Hematopoietic multipotent progenitor cell treated with erythropoietin and hydrocortisone succinate and interleukin-3 and kit ligand, for 4 days (in vitro differentiated cells): ENCODE measurements at regions not wholly inside any gene's neighbourhood (a gene's known extent, or its start where the extent isn't known, plus 50 kb on each side); places are given as distances from the start of the nearest gene placed in this dataset.

ENCODE experiments used
- DNase-seq: peaks from one replicate; pipeline ENCODE4 v3.0.0-alpha.2; 2015

DNA sequence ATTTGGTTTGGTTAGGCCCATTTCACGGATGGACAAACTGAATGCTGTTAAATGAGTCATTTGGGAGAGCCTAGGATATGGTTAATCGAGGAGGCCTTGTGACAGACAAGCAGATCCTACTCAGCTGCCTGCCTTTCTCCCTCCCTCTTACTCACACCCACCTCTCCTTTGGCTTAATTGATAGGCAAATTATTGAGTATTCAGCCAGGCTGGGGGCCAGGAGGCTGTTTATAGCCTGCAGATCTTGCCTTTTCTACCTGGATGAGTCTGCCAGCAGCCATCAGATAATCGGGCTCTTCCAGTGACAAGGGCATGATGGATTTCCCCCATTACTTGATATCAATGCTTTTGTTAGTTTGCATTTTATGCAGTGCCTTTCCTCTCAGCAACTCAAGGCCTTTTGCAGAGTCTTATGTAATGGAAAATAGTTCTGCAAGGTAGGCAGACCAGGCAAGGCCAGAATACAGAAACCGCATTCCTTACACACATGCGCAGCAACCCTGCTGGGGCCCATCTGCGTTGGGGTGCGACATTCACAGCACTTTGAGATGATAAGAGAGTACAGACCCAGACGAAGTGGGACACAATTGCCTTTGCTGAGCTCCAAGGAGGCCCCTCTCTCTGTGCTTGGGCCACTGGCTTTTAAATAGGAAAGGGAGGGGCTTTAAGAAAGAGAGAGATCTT is 96.2 kb upstream of the ATP6AP2 start:
- no peak for DNase-seq

DNA sequence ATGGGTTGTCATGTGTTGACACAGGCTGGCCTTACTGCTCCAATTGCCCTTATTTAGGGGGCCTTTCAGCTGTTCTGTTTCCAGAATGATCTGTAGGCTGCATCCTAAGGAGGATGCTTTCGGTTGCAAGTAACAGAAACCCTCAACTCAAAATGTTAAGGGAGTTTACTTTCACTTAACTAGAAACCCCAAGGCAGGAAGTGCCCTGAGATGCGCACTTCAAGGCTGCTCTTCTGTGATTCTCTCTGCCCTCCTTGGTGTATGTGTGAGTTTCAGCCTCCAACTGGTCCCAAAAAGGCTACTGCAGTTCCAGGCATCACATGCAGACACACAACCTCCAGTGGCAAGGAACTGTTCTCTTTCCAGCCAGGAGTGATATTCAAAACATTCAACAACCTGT is 97.3 kb upstream of the ATP6AP2 start:
- DNase-seq, result no peak

DNA sequence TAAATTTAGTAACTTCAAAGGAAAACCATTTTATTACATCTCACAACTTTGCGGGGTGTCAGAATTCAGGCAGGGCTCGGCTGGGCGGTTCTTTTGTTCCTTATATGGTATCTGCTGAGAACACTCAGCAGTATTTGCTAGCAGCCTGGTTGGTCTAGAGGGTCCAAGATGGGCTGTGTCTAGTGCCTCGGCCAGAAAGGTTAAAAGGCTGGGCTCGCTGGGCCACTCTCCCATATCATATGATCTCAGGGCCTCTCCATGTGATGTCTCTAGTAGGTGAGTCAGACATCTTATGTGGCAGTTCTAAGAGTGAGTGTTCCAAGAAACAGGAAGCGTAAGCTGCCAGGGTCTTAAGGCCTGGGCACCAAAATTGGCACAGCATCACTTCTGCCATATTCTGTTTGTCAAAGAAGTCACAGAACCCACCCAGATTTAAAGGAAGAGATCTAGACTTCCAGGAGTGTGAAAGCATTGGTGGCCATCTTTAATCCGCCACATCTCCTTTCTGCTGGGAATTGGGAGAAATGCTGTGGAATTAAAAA is 100.9 kb upstream of the ATP6AP2 start:
- no peak for DNase-seq

DNA sequence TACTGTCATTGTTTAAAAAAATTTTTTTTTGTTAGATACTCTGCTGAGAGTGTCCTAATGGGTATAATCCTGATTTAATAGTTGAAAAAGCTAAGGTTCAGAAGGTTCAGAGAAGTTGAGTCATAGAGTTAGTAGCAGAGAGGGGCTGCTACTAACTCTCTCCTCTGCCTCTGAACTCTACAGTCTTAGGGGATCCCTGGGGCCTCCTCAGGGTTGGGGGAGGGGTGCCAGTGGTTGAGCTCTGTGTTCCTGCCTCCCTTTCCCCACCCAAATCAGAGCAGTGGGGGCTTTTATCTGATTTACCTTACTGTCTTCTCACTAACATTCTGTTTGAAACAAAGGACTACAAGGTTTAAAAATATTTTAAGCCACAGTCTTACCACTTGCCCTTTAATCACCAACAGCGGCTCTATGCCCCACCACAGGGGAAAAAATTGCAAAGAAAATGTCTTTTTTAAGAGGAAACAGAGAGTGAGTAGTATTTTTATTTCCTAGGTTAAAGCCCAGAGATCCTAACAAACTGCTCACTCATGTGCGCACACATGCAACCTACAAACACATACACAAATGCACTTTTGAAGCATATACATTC is 102.2 kb upstream of the ATP6AP2 start:
- no peak for DNase-seq

DNA sequence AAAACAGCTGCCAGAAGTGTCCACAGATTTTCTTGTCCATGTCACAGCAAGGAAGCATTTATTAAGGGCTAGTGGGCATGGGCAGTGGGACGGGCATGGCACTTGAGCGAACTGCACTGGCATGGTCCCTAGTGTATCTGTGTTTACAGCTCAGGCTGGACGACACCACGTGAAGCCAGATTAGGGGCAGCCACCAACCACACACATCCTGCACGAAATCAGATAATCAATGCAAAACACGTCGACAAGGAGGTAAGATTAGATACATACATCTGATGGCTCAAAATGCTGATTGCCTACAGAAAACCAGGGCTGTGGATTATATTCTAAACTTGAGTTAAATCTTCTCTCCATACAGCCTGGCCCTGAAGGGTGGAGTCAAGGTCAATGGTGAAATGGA is 103.8 kb upstream of the ATP6AP2 start:
- DNase-seq, result peak; percentile 56

DNA sequence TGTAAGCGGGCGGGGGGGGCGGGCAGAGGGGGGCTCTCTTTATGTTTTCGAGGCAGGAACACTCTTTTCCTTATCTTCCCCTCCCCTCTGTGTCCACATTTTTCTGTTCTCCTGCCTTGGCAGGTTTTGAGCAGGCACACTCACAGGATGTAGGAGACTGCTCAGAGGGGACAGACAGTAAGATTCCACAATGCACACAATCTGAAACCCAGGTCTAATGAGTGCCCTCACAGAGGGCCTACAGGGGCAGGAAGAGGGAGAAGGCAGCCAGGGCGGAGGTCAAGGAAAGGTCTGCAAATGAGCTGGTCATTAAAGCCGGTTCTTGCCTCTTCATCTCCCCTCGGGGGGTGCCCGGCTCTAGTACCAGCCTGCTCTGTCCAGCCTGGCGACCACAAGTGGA is 106.1 kb upstream of the ATP6AP2 start:
- no peak for DNase-seq

DNA sequence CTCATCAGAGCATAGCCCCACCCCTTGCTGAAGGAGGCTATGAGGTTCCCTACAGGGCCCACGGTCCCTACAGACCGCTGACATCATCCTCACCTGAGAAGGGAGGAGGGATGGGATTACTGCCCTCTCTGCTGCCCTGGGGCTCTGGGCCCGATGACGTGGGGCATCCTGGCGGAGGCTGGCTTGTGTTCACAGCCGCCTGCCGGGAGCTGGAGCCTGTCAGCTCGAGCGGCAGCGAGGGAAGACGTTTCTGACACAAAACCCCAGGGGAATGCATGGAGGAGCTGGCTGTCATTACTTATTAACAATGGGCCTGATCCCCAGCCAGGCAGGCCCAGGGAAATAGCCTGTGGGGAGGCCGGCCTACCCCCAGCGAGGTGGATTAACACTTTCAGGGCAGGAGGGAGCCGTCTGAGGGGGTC is 106.6 kb upstream of the ATP6AP2 start:
- DNase-seq, result no peak

DNA sequence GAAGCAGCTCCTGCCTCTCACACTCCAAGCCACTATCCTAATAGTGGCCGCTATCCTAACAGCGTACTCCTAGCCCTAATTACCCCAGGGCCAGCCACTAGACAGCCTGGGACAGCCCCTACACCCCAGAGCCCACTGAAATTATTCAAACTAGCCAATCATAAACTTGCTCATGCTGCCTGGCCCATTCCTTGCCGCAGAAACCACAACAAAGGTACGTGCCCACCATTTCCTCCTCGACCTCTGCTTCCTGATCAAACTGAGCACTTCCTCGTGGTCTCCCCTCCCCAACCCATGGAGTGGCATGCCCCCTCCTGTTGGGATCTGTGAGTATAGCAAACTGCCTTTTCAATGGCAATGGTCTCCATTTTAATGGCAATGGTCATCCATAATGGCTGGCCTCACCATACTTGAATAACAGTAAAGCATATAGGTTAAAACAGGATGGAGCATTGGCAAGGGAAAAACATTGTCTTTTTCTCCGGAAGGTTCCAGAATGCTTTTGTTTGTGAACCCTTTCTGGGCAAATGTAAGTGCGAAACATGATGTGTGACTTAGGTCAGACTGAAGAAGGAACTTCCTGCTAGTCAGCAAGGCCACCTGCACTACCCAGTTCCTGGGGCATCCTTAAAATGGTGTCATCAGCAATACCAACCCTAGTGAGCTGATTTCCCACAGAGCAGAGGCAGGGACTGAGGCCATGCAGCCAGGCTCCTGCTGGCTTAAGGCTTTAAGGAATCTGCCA is 107.1 kb upstream of the ATP6AP2 start:
- no peak for DNase-seq

DNA sequence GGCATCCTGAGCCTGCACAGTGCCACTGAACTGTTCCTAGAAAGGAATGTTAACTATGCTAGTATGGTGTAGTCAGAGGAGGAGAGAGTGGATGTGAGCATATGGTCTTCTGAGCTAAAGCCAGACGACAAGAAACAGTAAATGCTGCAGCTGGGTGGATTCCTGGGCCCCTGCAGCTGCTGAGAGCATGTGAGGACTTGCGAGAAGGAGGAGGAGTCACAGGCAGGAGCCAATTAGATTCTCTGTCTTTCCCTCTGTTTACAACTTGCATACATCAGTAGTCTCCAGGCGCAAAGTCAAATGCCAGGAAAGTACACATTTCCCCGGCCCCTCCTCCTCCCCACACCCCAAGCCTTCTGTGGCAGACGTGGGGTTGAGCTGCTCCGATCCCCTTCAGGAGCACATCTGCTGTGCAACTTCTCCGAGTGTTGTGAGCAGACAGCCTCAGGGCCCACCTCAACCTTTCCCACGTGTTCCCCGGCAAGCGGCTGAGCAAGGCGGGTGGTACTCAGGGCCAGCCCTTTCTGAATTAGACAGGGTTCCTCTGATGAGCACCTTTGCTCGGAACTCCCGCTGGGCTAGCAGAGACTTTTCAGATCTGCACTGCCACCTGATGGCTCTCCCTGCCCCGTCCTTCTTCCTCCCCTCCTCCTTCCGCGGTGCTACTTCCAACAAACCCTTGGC is 108.7 kb upstream of the ATP6AP2 start:
- DNase-seq, result peak; percentile 29

DNA sequence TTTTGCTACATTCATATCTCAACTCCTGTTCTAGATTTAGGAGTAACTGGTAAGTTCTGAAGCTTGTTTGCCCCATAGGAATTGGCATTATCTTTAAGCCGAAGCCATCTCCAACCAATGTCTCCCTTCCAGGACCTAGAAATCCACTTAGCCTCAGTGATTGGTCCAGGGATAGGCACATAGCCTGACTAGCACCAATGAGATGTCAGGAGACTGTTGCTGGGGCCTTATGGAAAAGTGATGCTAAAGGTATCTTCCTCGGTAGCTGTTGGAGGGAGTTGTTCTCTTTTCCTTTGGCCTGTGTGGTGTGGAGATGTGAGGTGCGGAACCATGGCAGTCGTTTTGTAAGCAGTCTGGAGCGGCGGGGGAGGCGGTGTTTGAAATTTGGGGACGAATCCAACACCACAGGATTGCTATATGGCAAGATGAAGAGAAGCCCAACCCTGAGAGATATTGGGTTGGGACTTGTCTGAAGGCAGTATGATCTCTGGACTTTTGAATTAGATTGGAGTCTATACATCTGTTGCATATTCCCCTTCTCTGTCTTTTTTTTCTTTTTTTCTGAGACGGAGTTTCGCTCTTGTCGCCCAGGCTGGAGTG is 109.8 kb upstream of the ATP6AP2 start:
- no peak for DNase-seq

DNA sequence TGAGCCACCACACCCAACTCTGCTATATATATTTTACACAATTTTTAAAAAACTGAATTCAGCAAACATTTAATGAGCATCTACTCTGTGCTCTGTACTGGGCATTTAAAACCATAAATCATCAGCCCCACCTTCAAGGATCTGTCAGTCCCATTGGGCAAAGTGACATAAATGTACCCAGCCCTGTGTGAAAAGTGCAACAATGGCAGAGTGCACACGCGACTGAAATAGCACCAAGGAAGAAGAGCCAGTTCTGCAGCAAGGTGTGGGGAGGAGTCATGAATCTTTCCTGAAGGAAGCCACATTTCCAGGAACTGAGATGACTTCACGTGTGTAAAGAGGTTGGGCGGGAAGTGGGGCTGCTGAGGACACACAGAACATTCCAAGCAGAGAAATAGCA is 111.5 kb upstream of the ATP6AP2 start:
- no peak for DNase-seq

DNA sequence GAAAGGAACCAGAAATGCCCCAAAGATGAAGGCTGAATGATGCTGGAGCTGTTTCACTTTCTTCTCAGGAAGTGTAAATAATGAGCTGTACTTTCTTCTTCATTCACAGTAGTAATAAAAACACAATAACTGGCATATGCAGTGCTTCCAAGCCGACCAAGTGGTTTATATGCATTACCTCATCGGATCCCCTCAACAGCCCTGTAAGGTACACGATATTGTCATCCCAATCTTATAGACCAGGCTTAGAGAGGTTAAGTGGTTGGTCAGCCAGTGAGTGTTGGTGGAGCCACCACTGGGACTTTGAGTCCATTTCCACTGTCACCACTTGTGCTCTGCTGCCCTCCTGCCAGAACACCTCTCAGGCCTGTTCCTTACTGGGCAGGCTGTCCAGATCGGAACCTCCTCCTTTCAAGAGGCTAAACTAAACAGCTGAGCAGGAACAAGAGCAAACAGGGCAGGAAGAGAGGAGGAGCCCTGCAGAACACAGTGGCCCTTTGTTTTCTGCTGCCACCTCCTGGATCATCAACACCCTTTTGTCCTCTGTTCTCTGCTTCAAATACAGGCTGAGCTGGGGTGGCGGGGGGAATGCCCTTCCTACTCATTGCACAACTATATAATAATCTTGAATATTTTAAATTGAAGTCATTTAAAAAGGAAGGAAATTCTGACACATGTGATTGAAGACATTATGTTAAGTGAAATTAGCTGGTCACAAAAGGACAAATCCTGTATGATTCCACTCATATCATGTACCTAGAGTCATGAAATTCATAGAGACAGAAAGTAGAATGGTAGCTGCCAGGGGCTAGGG is 112.5 kb upstream of the ATP6AP2 start:
- DNase-seq, result peak; percentile 75

DNA sequence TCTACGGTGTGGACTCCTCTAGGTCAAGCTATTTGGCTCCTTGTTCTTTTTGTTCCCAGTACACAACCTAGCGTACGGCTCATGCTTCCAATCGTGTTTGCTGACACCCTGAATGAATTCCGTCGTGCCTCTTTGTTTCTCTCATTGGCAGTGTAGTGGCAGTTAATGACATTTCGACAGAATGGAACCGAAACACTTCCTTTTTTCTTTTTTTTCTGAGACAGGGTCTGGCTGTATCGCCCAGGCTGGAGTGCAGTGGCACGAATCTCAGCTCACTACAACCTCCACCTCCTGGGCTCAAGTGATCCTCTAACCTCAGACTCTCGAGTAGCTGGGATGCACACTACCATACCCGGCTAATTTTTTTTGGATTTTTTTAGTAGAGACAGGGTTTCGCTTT is 113.3 kb upstream of the ATP6AP2 start:
- DNase-seq, result no peak

DNA sequence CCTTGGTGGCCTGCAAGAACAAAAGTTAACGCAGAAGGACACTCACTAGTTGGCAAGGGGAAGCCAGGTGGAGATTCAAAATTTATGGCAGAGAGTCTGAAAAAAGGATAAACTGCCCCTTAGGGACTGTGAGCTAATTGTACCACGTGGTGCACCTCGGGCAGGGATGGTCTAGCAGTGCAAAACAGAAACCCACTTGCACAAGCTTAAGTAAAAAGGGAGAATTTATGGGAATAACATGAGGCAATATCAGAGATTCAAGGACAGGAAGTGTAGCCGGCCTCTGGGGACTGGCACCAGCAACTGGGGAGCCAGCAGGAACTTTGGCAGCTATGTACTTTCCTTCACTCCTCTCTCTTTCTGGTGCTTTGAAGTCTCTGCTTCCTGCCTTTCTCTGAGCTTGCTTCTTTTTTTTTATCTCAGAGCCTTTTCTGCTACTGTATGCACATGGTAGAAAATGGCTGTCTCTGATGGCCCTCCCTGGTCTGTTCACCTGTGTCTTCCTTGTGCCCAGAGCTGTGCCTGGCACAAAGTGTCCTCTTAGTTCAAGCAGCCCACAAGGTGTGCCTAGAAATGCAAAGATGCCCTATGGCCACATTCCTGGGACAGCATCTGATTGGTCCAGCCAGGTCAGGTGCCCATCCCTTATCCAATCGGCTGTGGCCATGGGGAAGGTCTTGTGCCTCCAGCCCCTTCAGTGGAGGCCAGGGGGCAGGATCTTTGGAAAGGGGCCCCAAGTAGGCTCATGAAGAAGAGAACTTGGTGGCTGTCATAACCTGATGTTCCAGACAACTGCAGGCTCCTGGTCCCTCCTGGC is 114.8 kb upstream of the ATP6AP2 start:
- DNase-seq, result no peak

DNA sequence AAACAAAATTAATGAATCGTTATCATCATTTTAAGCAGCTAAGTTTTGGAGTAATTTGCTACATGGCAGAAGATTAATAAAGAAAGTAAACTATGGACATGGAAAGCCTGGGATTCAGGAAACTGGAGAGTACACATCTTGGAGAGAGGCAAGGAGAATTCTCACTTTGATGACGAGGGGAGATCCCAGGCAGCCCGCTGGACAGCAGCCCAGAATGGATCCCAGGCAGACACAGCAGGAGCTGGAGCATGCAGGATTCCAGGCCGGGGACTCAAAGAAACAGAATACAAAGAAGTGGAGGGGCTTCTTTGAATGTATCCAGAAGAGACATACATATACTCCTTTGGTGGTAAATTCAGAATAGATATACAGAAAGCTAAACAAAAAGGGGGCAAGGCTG is 118.0 kb upstream of the ATP6AP2 start:
- no peak for DNase-seq

DNA sequence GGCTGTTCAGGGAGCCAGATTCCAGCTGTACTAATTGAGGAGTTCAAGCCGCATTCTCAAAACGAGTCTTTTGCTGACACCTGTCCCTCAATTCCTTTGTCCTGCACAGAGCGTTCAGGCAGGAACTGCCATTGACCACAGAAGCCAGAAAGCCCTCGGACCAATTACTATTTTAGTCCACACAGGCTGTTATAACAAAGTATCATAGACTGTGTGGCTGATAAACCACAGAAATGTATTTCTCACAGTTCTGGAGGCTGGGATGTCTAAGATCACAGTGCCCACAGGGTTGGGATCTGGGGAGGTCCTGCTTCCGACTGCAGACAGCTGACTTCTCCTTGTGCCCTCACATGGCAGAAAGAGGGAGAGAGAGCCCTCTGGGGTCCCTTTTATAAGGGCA is 119.8 kb upstream of the ATP6AP2 start:
- no peak for DNase-seq

DNA sequence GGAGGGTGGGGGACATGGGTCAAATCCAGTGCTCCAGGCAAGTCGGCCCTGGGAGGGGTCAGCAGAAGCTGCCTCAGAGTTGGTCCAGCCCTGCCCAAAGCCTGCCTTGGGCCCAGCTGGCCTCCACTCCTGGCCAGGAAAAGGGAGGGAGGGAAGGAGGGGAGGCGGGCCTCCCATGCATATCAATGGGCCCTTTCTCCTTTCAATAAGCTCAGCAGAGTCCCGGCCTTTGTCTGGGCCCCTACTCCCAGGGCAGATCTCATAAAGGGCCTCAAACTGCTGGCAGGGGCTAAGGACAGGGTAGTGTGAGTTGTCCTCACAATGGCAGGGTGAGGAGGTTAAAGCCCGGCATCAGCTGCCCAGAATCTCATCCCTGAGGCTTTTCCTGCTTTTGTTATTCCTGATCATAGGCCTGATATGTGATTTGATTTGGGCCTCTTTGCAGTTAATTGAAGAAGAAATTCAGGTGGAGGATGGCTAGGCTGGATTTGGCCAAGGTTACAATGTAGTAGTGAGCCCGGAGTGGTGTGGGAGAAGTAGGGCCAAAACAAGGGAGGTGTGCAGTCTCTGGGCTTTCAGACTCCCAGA is 121.1 kb upstream of the ATP6AP2 start:
- DNase-seq, result no peak

DNA sequence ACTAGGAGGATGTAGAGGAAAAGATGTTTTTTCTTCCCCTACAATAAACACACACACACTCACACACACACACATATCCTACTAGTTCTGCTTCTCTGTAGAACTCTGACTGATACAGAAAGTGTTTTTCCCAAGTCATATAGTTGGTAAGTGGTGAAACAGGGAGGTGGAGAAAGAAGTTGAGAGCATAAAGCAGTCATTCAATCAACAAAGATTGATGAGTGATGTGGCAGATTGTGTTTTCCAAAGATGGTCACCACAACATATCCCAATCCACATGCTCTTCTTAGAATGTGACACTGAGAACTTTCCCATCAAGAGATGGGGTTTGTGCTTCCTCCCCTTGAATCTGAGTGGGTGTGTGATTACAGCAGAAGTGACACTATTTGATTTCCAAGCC is 123.4 kb upstream of the ATP6AP2 start:
- no peak for DNase-seq

DNA sequence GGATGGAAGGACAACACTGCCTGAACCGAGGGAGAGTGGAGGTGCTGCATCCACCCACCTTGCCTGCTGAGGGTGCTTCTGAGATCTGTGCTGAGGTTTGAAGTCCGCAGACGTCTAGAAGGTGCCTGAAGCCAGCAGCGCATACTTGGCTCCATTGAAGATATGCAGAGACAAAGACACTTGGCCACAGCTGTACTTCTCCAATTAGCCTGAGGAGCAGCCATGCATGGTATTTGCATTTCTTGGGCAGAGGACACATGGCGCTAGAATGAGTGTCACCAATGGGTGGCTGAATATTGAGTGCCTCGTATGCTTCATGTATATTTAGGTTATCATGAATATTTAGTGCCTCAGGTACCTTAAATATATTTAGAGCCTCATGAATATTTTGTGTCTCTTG is 128.7 kb upstream of the ATP6AP2 start:
- DNase-seq, result no peak

DNA sequence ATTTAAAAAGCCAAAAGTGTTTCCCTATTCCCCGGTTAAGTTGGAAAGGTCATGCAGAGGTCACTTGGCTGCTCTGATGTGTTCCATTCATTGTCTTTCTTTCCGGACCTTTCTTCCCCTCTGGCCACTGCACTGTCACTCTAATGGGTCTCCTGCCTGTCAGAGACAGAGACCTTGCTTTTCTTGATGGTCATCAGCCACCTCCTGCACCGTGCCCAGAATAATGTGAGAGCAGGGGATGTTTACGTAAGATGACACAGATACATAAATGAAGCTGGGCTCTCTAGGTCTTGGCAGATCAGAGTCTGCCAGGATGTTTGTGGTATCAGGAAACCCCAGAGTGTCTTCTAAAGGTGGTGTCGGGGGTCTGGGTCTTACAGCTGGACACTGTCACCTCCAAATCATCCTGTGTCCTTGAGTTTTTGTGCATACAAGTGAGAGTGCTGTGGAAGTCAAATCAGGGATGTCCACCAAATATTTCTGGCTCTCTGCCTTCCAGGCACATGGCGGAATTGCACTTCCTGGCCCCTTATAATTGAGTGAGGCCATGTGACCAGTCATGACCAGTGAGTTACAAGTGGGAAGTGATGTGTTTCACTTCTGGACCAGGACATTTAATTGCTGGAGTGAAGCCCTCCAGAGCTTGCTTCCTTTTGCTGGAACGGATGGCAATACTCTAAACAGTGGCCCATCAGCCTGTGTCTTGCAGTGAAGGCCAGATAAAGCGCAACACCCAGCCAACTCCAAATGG is 130.6 kb upstream of the ATP6AP2 start:
- DNase-seq, result no peak
